ENCODE measurements at regions not wholly inside any gene's neighbourhood (a gene's known extent, or its start where the extent isn't known, plus 50 kb on each side); places are given as distances from the start of the nearest gene placed in this dataset.
A peak's percentile ranks its signal among the peaks of the same experiment; 100 is the strongest.

GRCh38 chr10:14439451-14440259 lies 108.9 kb upstream of the FRMD4A start:
- BruUV-seq (replicated peaks), result no TSS peak
- ATAC-seq (ENCODE audit: low read depth), result peak; percentile 66

More at GRCh38 chr10:14439451-14440259, 108.9 kb upstream of the FRMD4A start:
- no peak overlapping the region for H4K8ac ChIP-seq (ENCODE audit: low read depth in 2 of 2, low read length in 2 of 2)
- H2BK15ac ChIP-seq (ENCODE audit: low read depth, low read length), result no peak overlapping the region
- H3K4me1 ChIP-seq (ENCODE audit: control insufficient read depth, insufficient read depth, low read length), result peaks cover 5% of the 10 kb centered on the region
- no peak overlapping the region for H2AFZ ChIP-seq (replicated peaks; ENCODE audit: low read length, poor library complexity)
- in situ Hi-C loops (cut with MboI; ENCODE audit: low sequenced_read_pairs), result no loop called here
- H3K4me2 ChIP-seq (ENCODE audit: low read depth, low read length), result peak overlapping the region; percentile 46
- no peak overlapping the region for H3K23ac ChIP-seq (ENCODE audit: low read depth, low read length)
- peak; percentile 13 for DNase-seq
- ChIA-PET POLR2A (ENCODE audit: unreplicated experiment) (no interaction called here), CTCF (interaction anchor here (0.5 to 1.6 kb wide), 3 partner anchors 11 to 119 kb away, joined by 3 to 4 read pairs (median 4); no protein-coding TSS in a partner anchor)
- TF ChIP-seq, protein P1, sequence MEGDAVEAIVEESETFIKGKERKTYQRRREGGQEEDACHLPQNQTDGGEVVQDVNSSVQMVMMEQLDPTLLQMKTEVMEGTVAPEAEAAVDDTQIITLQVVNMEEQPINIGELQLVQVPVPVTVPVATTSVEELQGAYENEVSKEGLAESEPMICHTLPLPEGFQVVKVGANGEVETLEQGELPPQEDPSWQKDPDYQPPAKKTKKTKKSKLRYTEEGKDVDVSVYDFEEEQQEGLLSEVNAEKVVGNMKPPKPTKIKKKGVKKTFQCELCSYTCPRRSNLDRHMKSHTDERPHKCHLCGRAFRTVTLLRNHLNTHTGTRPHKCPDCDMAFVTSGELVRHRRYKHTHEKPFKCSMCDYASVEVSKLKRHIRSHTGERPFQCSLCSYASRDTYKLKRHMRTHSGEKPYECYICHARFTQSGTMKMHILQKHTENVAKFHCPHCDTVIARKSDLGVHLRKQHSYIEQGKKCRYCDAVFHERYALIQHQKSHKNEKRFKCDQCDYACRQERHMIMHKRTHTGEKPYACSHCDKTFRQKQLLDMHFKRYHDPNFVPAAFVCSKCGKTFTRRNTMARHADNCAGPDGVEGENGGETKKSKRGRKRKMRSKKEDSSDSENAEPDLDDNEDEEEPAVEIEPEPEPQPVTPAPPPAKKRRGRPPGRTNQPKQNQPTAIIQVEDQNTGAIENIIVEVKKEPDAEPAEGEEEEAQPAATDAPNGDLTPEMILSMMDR (conservative IDR thresholded peaks at IDR 0.05; ENCODE audit: low read depth, low read length), result no peak
- TF ChIP-seq CHD1 (IDR thresholded peaks at IDR 0.05; ENCODE audit: low read depth, low read length), result no peak
- TF ChIP-seq MAZ (IDR thresholded peaks at IDR 0.05; ENCODE audit: borderline replicate concordance, low read depth, low read length), result no peak
- TF ChIP-seq POLR2A (IDR thresholded peaks at IDR 0.05; ENCODE audit: low read depth, low read length), result no peak
- TF ChIP-seq, protein P2, sequence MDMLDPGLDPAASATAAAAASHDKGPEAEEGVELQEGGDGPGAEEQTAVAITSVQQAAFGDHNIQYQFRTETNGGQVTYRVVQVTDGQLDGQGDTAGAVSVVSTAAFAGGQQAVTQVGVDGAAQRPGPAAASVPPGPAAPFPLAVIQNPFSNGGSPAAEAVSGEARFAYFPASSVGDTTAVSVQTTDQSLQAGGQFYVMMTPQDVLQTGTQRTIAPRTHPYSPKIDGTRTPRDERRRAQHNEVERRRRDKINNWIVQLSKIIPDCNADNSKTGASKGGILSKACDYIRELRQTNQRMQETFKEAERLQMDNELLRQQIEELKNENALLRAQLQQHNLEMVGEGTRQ (IDR thresholded peaks at IDR 0.05; ENCODE audit: low read depth, low read length), result no peak
- TF ChIP-seq MXI1 (IDR thresholded peaks at IDR 0.05; ENCODE audit: borderline replicate concordance, low read depth, low read length), result no peak
- no peak overlapping the region for H3K14ac ChIP-seq (replicated peaks; ENCODE audit: low read depth, low read length)
- no peak overlapping the region for H3K4ac ChIP-seq (ENCODE audit: low read depth, low read length)
- no peak overlapping the region for H3K4me3 ChIP-seq (ENCODE audit: insufficient read depth, low read depth, low read length)
- H3K18ac ChIP-seq (ENCODE audit: low read depth, low read length), result peak overlapping the region; percentile 91
- H4K5ac ChIP-seq (ENCODE audit: low read depth, low read length), result peak overlapping the region; percentile 19; the same call in 1 of the 2 replicates
- no peak overlapping the region for H2AK5ac ChIP-seq (ENCODE audit: low read depth, low read length)
- H3K9me3 ChIP-seq (ENCODE audit: control insufficient read depth, insufficient read depth, low read length), result no peaks in the 10 kb centered on the region
- H3K9ac ChIP-seq (ENCODE audit: low read depth, low read length), result no peak overlapping the region
- H3K27ac ChIP-seq (ENCODE audit: insufficient read depth, low read length), result no peak overlapping the region
- no peak overlapping the region for H2AK9ac ChIP-seq (replicated peaks; ENCODE audit: low read depth, low read length, poor library complexity)
- intact Hi-C loops (cut with micrococcal nuclease), result no loop called here
- no peaks in the 10 kb centered on the region for H3K9me1 ChIP-seq (ENCODE audit: insufficient read depth, low read length)
- H4K91ac ChIP-seq (ENCODE audit: insufficient read depth, low read depth, low read length), result no peak overlapping the region; the same call in 1 of the 2 replicates
- no peak overlapping the region for H3K56ac ChIP-seq (ENCODE audit: extremely low read depth, insufficient read depth, low read length)
- H2BK5ac ChIP-seq (ENCODE audit: low read depth, low read length, poor library complexity, severe bottlenecking), result peak overlapping the region; percentile 5
- H3K27me3 ChIP-seq (ENCODE audit: control insufficient read depth, insufficient read depth, low read length), result no peaks in the 10 kb centered on the region
- H4K20me1 ChIP-seq (ENCODE audit: insufficient read depth, low read length), result no peaks in the 10 kb centered on the region
- 83% methylated on average over 3 of the region's 8 CpGs; no CpG with 5 or more reads in 1 of the 2 experiments for WGBS, 2 experiments (ENCODE audit: extremely low coverage in 2 of 2, insufficient read length in 1 of 2)
- dilution Hi-C loops (cut with HindIII; ENCODE audit: low sequenced_read_pairs, unreplicated experiment), result no loop called here
- H2BK120ac ChIP-seq (ENCODE audit: low read depth, low read length), result peak overlapping the region; percentile 59; the same call in 1 of the 2 replicates
- no peak overlapping the region for H2BK20ac ChIP-seq (ENCODE audit: low read depth, low read length)
- H3K36me3 ChIP-seq (ENCODE audit: control insufficient read depth, insufficient read depth, low read length), result no peaks in the 10 kb centered on the region
- no peaks in the 10 kb centered on the region for H3K79me1 ChIP-seq (ENCODE audit: low read depth in 1 of 2, low read length in 2 of 2)

Measured in IMR-90 (cell line).